ENCODE measurements at regions not wholly inside any gene's neighbourhood (a gene's known extent, or its start where the extent isn't known, plus 50 kb on each side); places are given as distances from the start of the nearest gene placed in this dataset.

DNA sequence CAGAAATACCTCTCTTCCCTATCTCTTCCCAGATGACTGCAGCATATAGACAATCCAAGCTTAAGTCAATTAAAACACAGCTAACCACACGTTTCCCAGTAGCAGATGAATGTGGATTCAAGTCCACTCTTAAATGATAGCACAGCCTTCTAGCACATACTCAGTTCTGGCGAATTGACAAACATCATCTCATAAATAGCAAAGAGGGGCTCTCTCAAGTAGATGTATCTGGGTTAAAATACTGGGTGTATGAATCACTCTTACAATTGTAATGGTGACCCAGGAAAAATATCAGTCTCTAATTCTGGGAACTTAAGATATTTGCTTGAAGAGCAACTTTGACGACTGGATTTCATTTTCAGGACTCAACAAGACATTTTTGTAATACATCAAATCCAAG lies 67.0 kb upstream of the HAPLN1 start:
- TF ChIP-seq, protein P1, sequence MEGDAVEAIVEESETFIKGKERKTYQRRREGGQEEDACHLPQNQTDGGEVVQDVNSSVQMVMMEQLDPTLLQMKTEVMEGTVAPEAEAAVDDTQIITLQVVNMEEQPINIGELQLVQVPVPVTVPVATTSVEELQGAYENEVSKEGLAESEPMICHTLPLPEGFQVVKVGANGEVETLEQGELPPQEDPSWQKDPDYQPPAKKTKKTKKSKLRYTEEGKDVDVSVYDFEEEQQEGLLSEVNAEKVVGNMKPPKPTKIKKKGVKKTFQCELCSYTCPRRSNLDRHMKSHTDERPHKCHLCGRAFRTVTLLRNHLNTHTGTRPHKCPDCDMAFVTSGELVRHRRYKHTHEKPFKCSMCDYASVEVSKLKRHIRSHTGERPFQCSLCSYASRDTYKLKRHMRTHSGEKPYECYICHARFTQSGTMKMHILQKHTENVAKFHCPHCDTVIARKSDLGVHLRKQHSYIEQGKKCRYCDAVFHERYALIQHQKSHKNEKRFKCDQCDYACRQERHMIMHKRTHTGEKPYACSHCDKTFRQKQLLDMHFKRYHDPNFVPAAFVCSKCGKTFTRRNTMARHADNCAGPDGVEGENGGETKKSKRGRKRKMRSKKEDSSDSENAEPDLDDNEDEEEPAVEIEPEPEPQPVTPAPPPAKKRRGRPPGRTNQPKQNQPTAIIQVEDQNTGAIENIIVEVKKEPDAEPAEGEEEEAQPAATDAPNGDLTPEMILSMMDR (IDR thresholded peaks at IDR 0.05): no peak
- no peak for TF ChIP-seq EZH2 (IDR thresholded peaks at IDR 0.05; ENCODE audit: borderline replicate concordance, insufficient read depth, low read depth, low read length, poor library complexity, severe bottlenecking)

Data from B cell (primary cell).